ENCODE measurements at regions not wholly inside any gene's neighbourhood (a gene's known extent, or its start where the extent isn't known, plus 50 kb on each side); places are given as distances from the start of the nearest gene placed in this dataset.
A peak's percentile ranks its signal among the peaks of the same experiment; 100 is the strongest.

- peak; percentile 45 for DNase-seq (ENCODE audit: low read depth)
- Histone ChIP-seq H3K36me3 (ENCODE audit: control insufficient read depth, insufficient read depth, low read length) (no peaks in the 10 kb centered on the region), H3K4me3 (ENCODE audit: low read depth, low read length) (no peak overlapping the region), H3K27me3 (ENCODE audit: control insufficient read depth, insufficient read depth, low read length) (no peaks in the 10 kb centered on the region)
- no peak for FAIRE-seq
- TF ChIP-seq CTCF (IDR thresholded peaks at IDR 0.05; ENCODE audit: insufficient read depth, low read length, severe bottlenecking): no peak
Observed at GRCh38 chr4:153071958-153072598, 132.2 kb upstream of the TRIM2 start.

- no peaks in the 10 kb centered on the region for H3K27me3 ChIP-seq (ENCODE audit: control insufficient read depth, insufficient read depth, low read length)
- H3K36me3 ChIP-seq (ENCODE audit: control insufficient read depth, insufficient read depth, low read length): no peaks in the 10 kb centered on the region
- TF ChIP-seq CTCF (IDR thresholded peaks at IDR 0.05; ENCODE audit: insufficient read depth, low read length, severe bottlenecking): no peak
- FAIRE-seq (no peak), DNase-seq (ENCODE audit: low read depth) (no peak)
- H3K4me3 ChIP-seq (ENCODE audit: low read depth, low read length): no peak overlapping the region
Observed at GRCh38 chr4:153072661-153073060, 131.6 kb upstream of the TRIM2 start.

- no peaks in the 10 kb centered on the region for H3K27me3 ChIP-seq (ENCODE audit: control insufficient read depth, insufficient read depth, low read length)
- no peaks in the 10 kb centered on the region for H3K36me3 ChIP-seq (ENCODE audit: control insufficient read depth, insufficient read depth, low read length)
- no peak for TF ChIP-seq CTCF (IDR thresholded peaks at IDR 0.05; ENCODE audit: insufficient read depth, low read length, severe bottlenecking)
- FAIRE-seq (no peak), DNase-seq (ENCODE audit: low read depth) (no peak)
- H3K4me3 ChIP-seq (ENCODE audit: low read depth, low read length): no peak overlapping the region
Observed at GRCh38 chr4:153074486-153074885, 129.8 kb upstream of the TRIM2 start.

- FAIRE-seq (no peak), DNase-seq (ENCODE audit: low read depth) (no peak)
- no peak for TF ChIP-seq CTCF (IDR thresholded peaks at IDR 0.05; ENCODE audit: insufficient read depth, low read length, severe bottlenecking)
- H3K4me3 ChIP-seq (ENCODE audit: low read depth, low read length): no peak overlapping the region
- H3K27me3 ChIP-seq (ENCODE audit: control insufficient read depth, insufficient read depth, low read length): no peaks in the 10 kb centered on the region
- H3K36me3 ChIP-seq (ENCODE audit: control insufficient read depth, insufficient read depth, low read length): no peaks in the 10 kb centered on the region
Observed at GRCh38 chr4:153074936-153075630, 129.2 kb upstream of the TRIM2 start.

GRCh38 chr4:153075836-153076518 is 128.3 kb upstream of the TRIM2 start:
- Histone ChIP-seq H3K27me3 (ENCODE audit: control insufficient read depth, insufficient read depth, low read length) (no peaks in the 10 kb centered on the region), H3K4me3 (ENCODE audit: low read depth, low read length) (no peak overlapping the region), H3K36me3 (ENCODE audit: control insufficient read depth, insufficient read depth, low read length) (no peaks in the 10 kb centered on the region)
- FAIRE-seq (no peak), DNase-seq (ENCODE audit: low read depth) (no peak)
- no peak for TF ChIP-seq CTCF (IDR thresholded peaks at IDR 0.05; ENCODE audit: insufficient read depth, low read length, severe bottlenecking)
